Panc1 (cell line): ENCODE measurements at regions not wholly inside any gene's neighbourhood (a gene's known extent, or its start where the extent isn't known, plus 50 kb on each side); places are given as distances from the start of the nearest gene placed in this dataset.

ENCODE experiments used
- ATAC-seq: fragments of 200-7000 bp; cut with Tn5 transposase; 2 replicates; pipeline ENCODE4 v1.9.1; 2020; ENCODE audit warnings: mild to moderate bottlenecking, moderate library complexity
- BruUV-seq: library from RNA; stranded (reverse); fragments of 400-500 nt; replicated peaks from 2 replicates; lab custom pipeline; 2021; lab: Mats Ljungman, UMichigan
- CTCF ChIA-PET: fragments of 300-600 bp; sonication (Branson Sonifier 250); formaldehyde crosslinking; loops from one replicate; lab custom pipeline; 2022; ENCODE audit warnings: antibody characterized with exemption; lab: Charles Lee
- POLR2A ChIA-PET: fragments of 300-600 bp; sonication (Branson Sonifier 250); formaldehyde crosslinking; loops from one replicate; lab custom pipeline; 2022; ENCODE audit warnings: antibody characterized with exemption; lab: Charles Lee
- DNase-seq: peaks from one replicate; pipeline ENCODE4 v3.0.0-alpha.2; 2010; ENCODE audit warnings: low read depth, low spot score
- H3K27ac ChIP-seq: 2 replicates; pipeline ENCODE4 v1.5.1; 2011; ENCODE audit warnings: mild to moderate bottlenecking, low read length, inconsistent platforms
- H3K27me3 ChIP-seq: fragments of 200-500 bp; sonication (Bioruptor generic); 2 replicates; pipeline ENCODE4 v1.6.0; 2014; ENCODE audit warnings: low read length, inconsistent platforms; ENCODE audit not compliant: control insufficient read depth, insufficient read depth
- H3K36me3 ChIP-seq: fragments of 200-500 bp; sonication (Bioruptor generic); 2 replicates; pipeline ENCODE4 v1.5.1; 2014; ENCODE audit warnings: inconsistent platforms, mild to moderate bottlenecking, low read length, moderate library complexity; ENCODE audit not compliant: control insufficient read depth, insufficient read depth
- H3K4me1 ChIP-seq: 2 replicates; pipeline ENCODE4 v1.5.1; 2011; ENCODE audit warnings: inconsistent platforms, mild to moderate bottlenecking, low read length, moderate library complexity; ENCODE audit not compliant: control insufficient read depth, insufficient read depth
- H3K4me3 ChIP-seq, 2 experiments: 2 replicates each; pipeline ENCODE4 v1.5.1; 2011 to 2012; ENCODE audit warnings: low read depth in 2 of 2, low read length in 2 of 2, mild to moderate bottlenecking in 2 of 2, inconsistent platforms in 1 of 2, moderate library complexity in 1 of 2
- H3K9me3 ChIP-seq: fragments of 200-500 bp; sonication (Bioruptor generic); 2 replicates; pipeline ENCODE4 v1.5.1; 2014; ENCODE audit warnings: low read depth, mild to moderate bottlenecking, inconsistent platforms, low read length, moderate library complexity; ENCODE audit not compliant: control insufficient read depth, insufficient read depth
- CTCF ChIP-seq: fragments of 450-650 bp; IDR thresholded peaks from 2 replicates; pipeline ENCODE4 v1.5.1; 2017; ENCODE audit warnings: mild to moderate bottlenecking
- POLR2AphosphoS5 ChIP-seq: IDR thresholded peaks from 2 replicates; pipeline ENCODE4 v1.6.1; 2012; ENCODE audit warnings: mild to moderate bottlenecking, low read depth, low read length, moderate library complexity
- REST ChIP-seq, 2 experiments: IDR thresholded peaks; 2 replicates each; pipeline ENCODE4 v1.6.1; 2011 to 2012; ENCODE audit warnings: low read depth in 2 of 2, control low read depth in 1 of 2, low read length in 1 of 2, mild to moderate bottlenecking in 1 of 2, moderate library complexity in 1 of 2; ENCODE audit not compliant: insufficient read depth in 1 of 2
- SIN3A ChIP-seq: IDR thresholded peaks from 2 replicates; pipeline ENCODE4 v1.6.1; 2012; ENCODE audit warnings: low read depth, mild to moderate bottlenecking, low read length, moderate library complexity, borderline replicate concordance; ENCODE audit not compliant: insufficient read depth
- TCF7L2 ChIP-seq: IDR thresholded peaks from 2 replicates; pipeline ENCODE4 v1.6.1; 2011; ENCODE audit warnings: mild to moderate bottlenecking, low read depth, low read length, inconsistent platforms
- in situ Hi-C: cut with HindIII; loops from 2 replicates; pipeline ENCODE4 v1.10.0; 2016; ENCODE audit warnings: low sequenced_read_pairs, low pct_unique_long_range_greater_than_20kb
- intact Hi-C: fragments of 100-400 bp; cut with micrococcal nuclease; formaldehyde crosslinking; loops from one replicate; pipeline ENCODE4 v1.10.0; 2022; ENCODE audit not compliant: unreplicated experiment

- BruUV-seq, result no TSS peak
- intact Hi-C loops, result no loop called here
- no peaks in the 10 kb centered on the region for H3K36me3 ChIP-seq
- H3K27ac ChIP-seq, result no peak overlapping the region
- DNase-seq (no peak), ATAC-seq (no peak)
- H3K4me1 ChIP-seq, result no peaks in the 10 kb centered on the region
- POLR2A ChIA-PET, result no interaction called here
- H3K4me3 ChIP-seq, result no peak overlapping the region
- no peaks in the 10 kb centered on the region for H3K27me3 ChIP-seq
- peaks cover 3% of the 10 kb centered on the region; the same call in 1 of the 2 replicates for H3K9me3 ChIP-seq
- CTCF ChIA-PET, result no interaction called here
- in situ Hi-C loops, result no loop called here
- TF ChIP-seq REST (IDR thresholded peaks at IDR 0.05; ENCODE audit: insufficient read depth in 1 of 2, low read depth in 2 of 2, low read length in 1 of 2), result no peak
- no peak for TF ChIP-seq SIN3A
- TF ChIP-seq CTCF, result no peak
- TF ChIP-seq TCF7L2, result no peak
- no peak for TF ChIP-seq POLR2AphosphoS5
These were observed 324.9 kb downstream of the ZNF608 start for GRCh38 chr5:124421584-124421983.

- ATAC-seq, result no peak
- no peak for DNase-seq
- no peaks in the 10 kb centered on the region for H3K4me1 ChIP-seq
- no peaks in the 10 kb centered on the region for H3K27me3 ChIP-seq
- no peak overlapping the region for H3K27ac ChIP-seq
- no peak overlapping the region for H3K4me3 ChIP-seq
- POLR2A ChIA-PET, result no interaction called here
- in situ Hi-C loops (no loop called here), intact Hi-C loops (no loop called here)
- CTCF ChIA-PET, result no interaction called here
- peaks cover 3% of the 10 kb centered on the region; the same call in 1 of the 2 replicates for H3K9me3 ChIP-seq
- BruUV-seq, result no TSS peak
- TF ChIP-seq REST (IDR thresholded peaks at IDR 0.05; ENCODE audit: insufficient read depth in 1 of 2, low read depth in 2 of 2, low read length in 1 of 2) (no peak), CTCF (no peak), TCF7L2 (no peak), POLR2AphosphoS5 (no peak), SIN3A (no peak)
- no peaks in the 10 kb centered on the region for H3K36me3 ChIP-seq
These were observed 325.5 kb downstream of the ZNF608 start for GRCh38 chr5:124420952-124421351.
